ENCODE measurements at regions not wholly inside any gene's neighbourhood (a gene's known extent, or its start where the extent isn't known, plus 50 kb on each side); places are given as distances from the start of the nearest gene placed in this dataset.

- H3K9me3 ChIP-seq: no peaks in the 10 kb centered on the region; the same call in 1 of the 2 replicates
- CTCF ChIA-PET: no interaction called here
- peaks cover 14% of the 10 kb centered on the region for H3K4me1 Mint-ChIP-seq (ENCODE audit: low read depth, unreplicated experiment)
- no TSS peak for BruUV-seq (replicated peaks)
- H3K36me3 ChIP-seq (ENCODE audit: control insufficient read depth, insufficient read depth, low read length): no peaks in the 10 kb centered on the region
- no peaks in the 10 kb centered on the region for H3K27me3 Mint-ChIP-seq (ENCODE audit: insufficient read depth, unreplicated experiment)
- no peaks in the 10 kb centered on the region for H3K36me3 Mint-ChIP-seq (ENCODE audit: insufficient read depth, unreplicated experiment)
- no peak overlapping the region for H3K4me3 ChIP-seq (ENCODE audit: low read depth, low read length)
- no peak overlapping the region for H3K4me3 Mint-ChIP-seq (ENCODE audit: unreplicated experiment)
- no peaks in the 10 kb centered on the region for H3K27me3 ChIP-seq (replicated peaks; ENCODE audit: control insufficient read depth, insufficient read depth, low read length)
- peak in 1 of 2 experiments; percentile 22 for DNase-seq
- H3K9me3 Mint-ChIP-seq (ENCODE audit: unreplicated experiment): peaks cover 23% of the 10 kb centered on the region
- peaks cover 7% of the 10 kb centered on the region; the same call in 1 of the 2 replicates for H3K4me1 ChIP-seq
- intact Hi-C loops (cut with micrococcal nuclease; ENCODE audit: unreplicated experiment): no loop called here
- TF ChIP-seq, protein P1, sequence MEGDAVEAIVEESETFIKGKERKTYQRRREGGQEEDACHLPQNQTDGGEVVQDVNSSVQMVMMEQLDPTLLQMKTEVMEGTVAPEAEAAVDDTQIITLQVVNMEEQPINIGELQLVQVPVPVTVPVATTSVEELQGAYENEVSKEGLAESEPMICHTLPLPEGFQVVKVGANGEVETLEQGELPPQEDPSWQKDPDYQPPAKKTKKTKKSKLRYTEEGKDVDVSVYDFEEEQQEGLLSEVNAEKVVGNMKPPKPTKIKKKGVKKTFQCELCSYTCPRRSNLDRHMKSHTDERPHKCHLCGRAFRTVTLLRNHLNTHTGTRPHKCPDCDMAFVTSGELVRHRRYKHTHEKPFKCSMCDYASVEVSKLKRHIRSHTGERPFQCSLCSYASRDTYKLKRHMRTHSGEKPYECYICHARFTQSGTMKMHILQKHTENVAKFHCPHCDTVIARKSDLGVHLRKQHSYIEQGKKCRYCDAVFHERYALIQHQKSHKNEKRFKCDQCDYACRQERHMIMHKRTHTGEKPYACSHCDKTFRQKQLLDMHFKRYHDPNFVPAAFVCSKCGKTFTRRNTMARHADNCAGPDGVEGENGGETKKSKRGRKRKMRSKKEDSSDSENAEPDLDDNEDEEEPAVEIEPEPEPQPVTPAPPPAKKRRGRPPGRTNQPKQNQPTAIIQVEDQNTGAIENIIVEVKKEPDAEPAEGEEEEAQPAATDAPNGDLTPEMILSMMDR (IDR thresholded peaks at IDR 0.05; ENCODE audit: insufficient read depth in 1 of 2, low read depth in 1 of 2, low read length in 1 of 2, severe bottlenecking in 1 of 2, unreplicated experiment in 1 of 2): no peak
- POLR2A ChIA-PET: no interaction called here
- no peak overlapping the region for H3K27ac Mint-ChIP-seq (ENCODE audit: unreplicated experiment)
Observed at GRCh38 chr20:4512891-4513550, 173.2 kb upstream of the PRNP start.

GRCh38 chr20:4511776-4512175 is 174.5 kb upstream of the PRNP start:
- Mint-ChIP-seq H3K27me3 (ENCODE audit: insufficient read depth, unreplicated experiment) (no peaks in the 10 kb centered on the region), H3K4me3 (ENCODE audit: unreplicated experiment) (no peak overlapping the region), H3K36me3 (ENCODE audit: insufficient read depth, unreplicated experiment) (no peaks in the 10 kb centered on the region), H3K4me1 (ENCODE audit: low read depth, unreplicated experiment) (peaks cover 14% of the 10 kb centered on the region), H3K27ac (ENCODE audit: unreplicated experiment) (no peak overlapping the region), H3K9me3 (ENCODE audit: unreplicated experiment) (peaks cover 30% of the 10 kb centered on the region)
- no peaks in the 10 kb centered on the region for H3K27me3 ChIP-seq (replicated peaks; ENCODE audit: control insufficient read depth, insufficient read depth, low read length)
- H3K36me3 ChIP-seq (ENCODE audit: control insufficient read depth, insufficient read depth, low read length): no peaks in the 10 kb centered on the region
- no peaks in the 10 kb centered on the region; the same call in 1 of the 2 replicates for H3K9me3 ChIP-seq
- peaks cover 7% of the 10 kb centered on the region; the same call in 1 of the 2 replicates for H3K4me1 ChIP-seq
- CTCF ChIA-PET: no interaction called here
- H3K4me3 ChIP-seq (ENCODE audit: low read depth, low read length): no peak overlapping the region
- TF ChIP-seq, protein P1 (IDR thresholded peaks at IDR 0.05; ENCODE audit: insufficient read depth in 1 of 2, low read depth in 1 of 2, low read length in 1 of 2, severe bottlenecking in 1 of 2, unreplicated experiment in 1 of 2): no peak
- intact Hi-C loops (cut with micrococcal nuclease; ENCODE audit: unreplicated experiment): no loop called here
- BruUV-seq (replicated peaks): no TSS peak
- DNase-seq: no peak
- POLR2A ChIA-PET: no interaction called here

DNA sequence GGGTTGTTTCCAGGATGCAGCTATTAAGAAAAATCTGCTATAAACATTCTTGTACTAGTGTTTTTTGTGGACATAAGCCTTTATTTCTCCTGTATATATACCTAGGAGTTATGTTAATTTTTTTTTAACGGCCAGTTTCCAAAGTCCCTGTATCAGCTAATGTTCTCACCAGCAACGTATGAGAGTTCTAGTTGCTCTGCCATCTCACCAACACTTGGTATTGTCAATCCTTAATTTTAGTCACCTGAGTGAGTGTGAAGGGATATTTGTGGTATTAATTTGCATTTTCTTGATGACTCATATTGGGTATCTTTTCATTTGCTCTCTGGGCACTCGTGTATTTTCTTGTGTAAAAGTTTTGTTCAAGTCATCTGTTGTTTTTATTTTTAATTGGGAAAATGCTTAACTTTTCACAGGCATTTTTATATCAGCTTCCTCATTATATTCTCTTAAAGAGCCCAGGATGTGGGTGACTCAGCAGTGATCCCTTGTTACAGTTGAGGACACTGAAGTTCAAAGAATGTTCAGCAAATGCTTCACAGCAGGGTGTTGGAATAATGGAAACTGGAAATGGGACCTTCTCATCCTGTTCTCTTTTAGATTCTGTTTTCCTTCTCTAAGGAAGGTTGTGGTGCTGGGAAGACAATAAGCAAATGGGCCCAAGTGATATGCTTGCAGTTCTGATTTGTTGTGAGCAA is 176.3 kb upstream of the PRNP start:
- H3K4me3 ChIP-seq (ENCODE audit: low read depth, low read length): no peak overlapping the region
- Mint-ChIP-seq H3K4me1 (ENCODE audit: low read depth, unreplicated experiment) (peaks cover 14% of the 10 kb centered on the region), H3K36me3 (ENCODE audit: insufficient read depth, unreplicated experiment) (no peaks in the 10 kb centered on the region), H3K27me3 (ENCODE audit: insufficient read depth, unreplicated experiment) (no peaks in the 10 kb centered on the region), H3K4me3 (ENCODE audit: unreplicated experiment) (no peak overlapping the region), H3K27ac (ENCODE audit: unreplicated experiment) (no peak overlapping the region), H3K9me3 (ENCODE audit: unreplicated experiment) (peaks cover 33% of the 10 kb centered on the region)
- intact Hi-C loops (cut with micrococcal nuclease; ENCODE audit: unreplicated experiment): no loop called here
- ChIA-PET CTCF (no interaction called here), POLR2A (no interaction called here)
- H3K9me3 ChIP-seq: no peaks in the 10 kb centered on the region; the same call in 1 of the 2 replicates
- no peaks in the 10 kb centered on the region for H3K36me3 ChIP-seq (ENCODE audit: control insufficient read depth, insufficient read depth, low read length)
- no peaks in the 10 kb centered on the region for H3K27me3 ChIP-seq (replicated peaks; ENCODE audit: control insufficient read depth, insufficient read depth, low read length)
- no TSS peak for BruUV-seq (replicated peaks)
- DNase-seq: no peak
- TF ChIP-seq, protein P1 (IDR thresholded peaks at IDR 0.05; ENCODE audit: insufficient read depth in 1 of 2, low read depth in 1 of 2, low read length in 1 of 2, severe bottlenecking in 1 of 2, unreplicated experiment in 1 of 2): no peak
- peaks cover 7% of the 10 kb centered on the region; the same call in 1 of the 2 replicates for H3K4me1 ChIP-seq

All from Caco-2 (cell line).